Heart left ventricle (tissue), 13 donors: ENCODE measurements at regions not wholly inside any gene's neighbourhood (a gene's known extent, or its start where the extent isn't known, plus 50 kb on each side); places are given as distances from the start of the nearest gene placed in this dataset.

Experiments used
- POLR2A ChIP-seq, 2 donors: fragments of 450-650 bp; IDR thresholded peaks; one replicate each; pipeline ENCODE4 v1.6.1; 2017; ENCODE audit warnings: antibody characterized with exemption in 2 of 2, mild to moderate bottlenecking in 2 of 2, moderate library complexity in 2 of 2
- TF ChIP-seq, protein P1 (sequence below), 12 donors: fragments of 200-600 bp; sonication (generic) in 4 of 12; IDR thresholded peaks; one replicate each; pipeline versions ENCODE4 v1.5.0 to v1.8.0; 2018 to 2022; ENCODE audit warnings: antibody characterized with exemption in 12 of 12, mild to moderate bottlenecking in 5 of 12
- donor health status: ischemic (EF 13 %, LVEDD 7.1; RV severe dilation, severe dysfunction).
- donor health status: DM: no; HTN: yes; CAD: no.
- donor health status: DM: no; HTN: no; CAD: no.
- donor health status: ischemic (EF 25% LVEDD 6.9; RV normal size, moderate dysfunction).
- donor health status: ischemic (EF 25% LVEDD 5.7; RV mildly dilated, moderate dysfunction).
- donor health status: ischemic (EF 35%, LVEDD 5.7; RV mildly dilated, moderate dysfunction).
- donor health status: nonischemic (EF 11% LVEDD 7.7; RV severe dilation, severe dysfunction).
- donor health status: DM: yes; HTN: yes; CAD: no.
- donor health status: PGD.
- donor health status: ischemic (EF 29% LVEDD 5.4; RV normal size, mild dysfunction).
- donor health status: nonischemic (EF 23%, LVEDD 6.1; RV moderate dilation, normal function).

DNA sequence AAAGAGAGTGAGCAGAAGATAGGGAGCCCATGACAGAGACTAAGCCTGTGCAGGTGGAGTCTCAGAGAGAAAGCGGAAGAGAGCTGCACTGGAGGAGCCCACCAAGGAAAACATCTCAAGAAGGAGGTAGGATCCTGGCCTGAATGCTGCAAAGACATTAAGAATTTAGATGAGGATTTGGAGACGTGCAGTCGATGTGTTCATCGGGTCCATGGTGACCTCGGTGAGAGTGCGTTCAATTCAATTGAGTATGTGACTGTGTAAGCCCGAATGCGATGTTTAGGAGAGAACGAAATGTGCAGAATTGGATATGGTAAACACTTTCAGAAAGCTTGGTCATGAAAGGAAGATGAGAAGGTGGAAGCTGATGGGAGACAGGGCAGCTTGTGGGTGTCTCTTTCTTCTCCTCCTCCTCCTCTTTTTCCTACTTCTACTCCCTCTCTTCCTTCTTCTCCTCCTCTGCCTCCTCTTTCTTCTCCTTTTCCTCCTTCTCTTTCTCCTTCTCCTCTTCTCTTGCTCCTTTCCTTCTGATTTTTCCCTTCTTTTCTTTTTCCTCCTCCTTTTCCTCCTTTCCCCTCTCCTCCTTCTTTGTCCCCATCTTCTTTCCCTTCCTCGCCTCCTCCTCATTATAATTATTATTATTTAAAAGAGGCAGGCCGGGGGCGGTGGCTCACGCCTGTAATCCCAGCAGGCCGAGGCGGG lies 276.0 kb downstream of the RPS24 start:
- TF ChIP-seq, protein P1, sequence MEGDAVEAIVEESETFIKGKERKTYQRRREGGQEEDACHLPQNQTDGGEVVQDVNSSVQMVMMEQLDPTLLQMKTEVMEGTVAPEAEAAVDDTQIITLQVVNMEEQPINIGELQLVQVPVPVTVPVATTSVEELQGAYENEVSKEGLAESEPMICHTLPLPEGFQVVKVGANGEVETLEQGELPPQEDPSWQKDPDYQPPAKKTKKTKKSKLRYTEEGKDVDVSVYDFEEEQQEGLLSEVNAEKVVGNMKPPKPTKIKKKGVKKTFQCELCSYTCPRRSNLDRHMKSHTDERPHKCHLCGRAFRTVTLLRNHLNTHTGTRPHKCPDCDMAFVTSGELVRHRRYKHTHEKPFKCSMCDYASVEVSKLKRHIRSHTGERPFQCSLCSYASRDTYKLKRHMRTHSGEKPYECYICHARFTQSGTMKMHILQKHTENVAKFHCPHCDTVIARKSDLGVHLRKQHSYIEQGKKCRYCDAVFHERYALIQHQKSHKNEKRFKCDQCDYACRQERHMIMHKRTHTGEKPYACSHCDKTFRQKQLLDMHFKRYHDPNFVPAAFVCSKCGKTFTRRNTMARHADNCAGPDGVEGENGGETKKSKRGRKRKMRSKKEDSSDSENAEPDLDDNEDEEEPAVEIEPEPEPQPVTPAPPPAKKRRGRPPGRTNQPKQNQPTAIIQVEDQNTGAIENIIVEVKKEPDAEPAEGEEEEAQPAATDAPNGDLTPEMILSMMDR (IDR thresholded peaks at IDR 0.05) = no peak
- no peak for TF ChIP-seq POLR2A (IDR thresholded peaks at IDR 0.05)
